DMS 273 (cell line): ENCODE measurements at regions not wholly inside any gene's neighbourhood (a gene's known extent, or its start where the extent isn't known, plus 50 kb on each side); places are given as distances from the start of the nearest gene placed in this dataset.

Experiments
- DNase-seq: peaks from one replicate; lab custom pipeline; 2025; ENCODE audit not compliant: unreplicated experiment; lab: John Stamatoyannopoulos, UW

GRCh38 chr1:181863736-181864135 is 197.8 kb downstream of the ZNF648 start:
- no peak for DNase-seq

- DNase-seq: no peak
Observed at GRCh38 chr1:181863006-181863405, 198.5 kb downstream of the ZNF648 start.

GRCh38 chr1:181858135-181858534 is 203.4 kb downstream of the ZNF648 start:
- DNase-seq: no peak
